Right ventricle myocardium inferior (tissue), 1 donor: ENCODE measurements at regions not wholly inside any gene's neighbourhood (a gene's known extent, or its start where the extent isn't known, plus 50 kb on each side); places are given as distances from the start of the nearest gene placed in this dataset.

ENCODE experiments used
- ATAC-seq: fragments of 200-7000 bp; cut with Tn5 transposase; one replicate; pipeline ENCODE4 v1.9.1; 2020; ENCODE audit warnings: mild to moderate bottlenecking, moderate library complexity
- DNase-seq: peaks from one replicate; pipeline ENCODE4 v3.0.0; 2021; ENCODE audit errors: missing footprints
- intact Hi-C: fragments of 100-400 bp; cut with DNase I; formaldehyde crosslinking; loops from one replicate; pipeline ENCODE4 v1.11.0; 2022
- donor health status: DM: no; HTN: yes; CAD: no; lungs with severe emphysema.

DNA sequence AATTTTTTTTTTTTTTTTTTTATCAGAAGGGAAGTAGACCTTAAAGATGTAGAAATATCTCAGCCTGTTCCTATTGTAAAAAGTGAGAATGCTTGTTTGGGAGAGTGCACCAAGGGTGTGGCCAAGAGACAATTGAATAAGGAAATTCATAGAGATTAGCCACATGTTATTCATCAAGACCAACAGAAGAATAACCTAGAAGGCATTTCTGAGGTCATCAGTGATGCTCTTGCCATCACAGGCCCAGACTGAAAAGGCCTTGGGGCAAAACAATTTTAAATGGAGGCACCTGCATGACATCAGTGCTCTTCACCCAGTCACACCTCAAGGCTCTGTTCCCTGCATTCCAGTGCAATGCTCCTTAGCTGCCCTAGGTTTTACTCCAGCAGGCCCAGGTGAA lies 2043.3 kb upstream of the PIK3C3 start:
- no peak for DNase-seq
- no peak for ATAC-seq
- intact Hi-C loops = no loop called here

DNA sequence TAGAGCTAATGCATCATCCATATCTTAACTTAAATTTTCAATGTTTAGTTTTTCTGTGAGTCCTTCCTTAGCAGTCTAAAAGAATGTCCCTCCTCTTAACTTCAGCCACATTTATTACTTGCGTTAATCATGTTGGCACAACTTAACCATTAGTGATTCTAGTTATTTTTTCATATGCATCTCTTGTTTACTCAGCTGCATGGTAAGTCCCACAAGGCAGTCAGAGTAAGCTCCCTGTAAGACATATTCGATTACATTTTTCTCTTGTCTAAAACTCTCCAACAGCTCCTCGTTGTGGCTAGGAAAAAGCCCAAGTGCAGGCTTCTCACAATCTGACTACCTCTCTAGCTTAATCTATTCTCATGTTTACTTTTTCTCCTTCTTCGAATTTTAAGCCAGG lies 2045.3 kb upstream of the PIK3C3 start:
- intact Hi-C loops = no loop called here
- ATAC-seq = no peak
- no peak for DNase-seq

DNA sequence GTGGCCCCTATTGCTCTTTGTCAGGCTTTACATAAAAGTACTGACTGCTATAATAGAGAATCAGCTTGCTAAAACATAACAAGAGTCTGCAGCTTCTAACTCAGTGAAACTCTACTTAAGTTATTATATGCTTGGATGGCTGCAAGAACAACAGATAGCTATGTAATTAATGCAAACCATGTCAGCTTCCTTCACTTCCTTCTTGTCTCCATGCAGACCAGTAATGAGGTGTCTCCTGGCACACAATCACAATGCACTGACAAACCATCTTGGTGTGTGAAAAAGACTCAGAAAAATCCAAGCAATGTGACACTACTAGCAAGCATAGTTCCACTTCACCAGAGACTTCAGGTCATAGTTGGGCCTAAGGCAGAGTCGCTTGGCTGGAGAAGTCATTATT lies 2068.9 kb upstream of the PIK3C3 start:
- intact Hi-C loops = no loop called here
- ATAC-seq (no peak), DNase-seq (no peak)

DNA sequence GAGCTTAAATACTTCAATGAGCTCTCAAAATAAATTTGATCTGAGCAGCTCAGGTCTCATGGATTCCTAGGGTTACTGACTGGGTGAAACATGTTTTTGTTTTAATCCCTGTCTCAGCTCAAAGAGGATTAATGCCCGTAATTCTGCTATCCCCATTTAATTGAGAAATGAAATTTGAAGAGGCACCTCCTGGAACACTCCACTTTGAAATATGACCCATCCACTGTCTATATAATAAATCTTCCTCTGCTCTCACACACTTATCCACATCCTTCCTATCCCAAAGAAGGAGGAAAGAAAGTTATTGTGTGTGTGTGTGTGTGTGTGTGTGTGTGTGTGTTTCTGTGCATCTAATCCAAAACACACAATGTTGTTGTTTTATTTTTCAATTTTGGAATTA lies 2082.4 kb upstream of the PIK3C3 start:
- ATAC-seq (no peak), DNase-seq (no peak)
- intact Hi-C loops = no loop called here

DNA sequence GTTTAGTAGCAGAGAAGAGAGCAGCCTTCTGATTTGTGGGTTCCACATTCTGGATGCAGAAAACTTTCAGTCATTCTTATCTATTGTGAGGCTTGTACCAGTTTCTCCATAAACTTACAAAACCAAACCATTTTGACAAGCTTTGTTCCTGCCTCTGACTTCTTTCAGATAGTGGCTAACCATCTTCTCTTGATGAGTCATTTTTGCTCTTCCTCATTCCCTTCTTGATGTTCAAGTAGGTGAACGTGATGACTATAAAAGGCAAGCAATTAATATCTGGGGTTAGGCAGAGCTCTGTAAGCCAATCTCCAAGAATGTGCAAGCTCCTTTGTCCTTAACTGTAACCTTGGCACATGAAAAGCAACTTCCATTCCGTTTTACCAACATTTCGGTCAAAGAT lies 2083.1 kb upstream of the PIK3C3 start:
- intact Hi-C loops = no loop called here
- DNase-seq (no peak), ATAC-seq (no peak)

DNA sequence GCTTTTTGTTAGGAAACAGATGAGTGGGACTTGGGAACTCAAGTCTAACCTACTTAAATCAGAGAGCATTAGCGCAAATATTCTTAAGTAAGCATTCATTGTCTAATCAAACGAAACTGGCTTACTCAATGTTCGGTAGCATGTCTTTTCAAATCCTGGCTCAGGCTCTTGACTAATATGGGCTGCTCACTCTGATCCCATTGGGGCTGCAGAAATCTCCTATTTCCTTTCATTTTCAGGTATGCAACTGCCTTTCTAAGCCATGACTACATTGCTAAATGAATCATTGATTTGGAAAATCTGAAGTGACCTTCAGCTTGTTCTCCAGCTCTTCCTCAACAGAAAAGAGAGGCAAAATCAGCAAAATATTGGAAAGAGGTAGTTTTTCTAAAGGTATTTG lies 2084.4 kb upstream of the PIK3C3 start:
- no peak for DNase-seq
- intact Hi-C loops = no loop called here
- no peak for ATAC-seq

DNA sequence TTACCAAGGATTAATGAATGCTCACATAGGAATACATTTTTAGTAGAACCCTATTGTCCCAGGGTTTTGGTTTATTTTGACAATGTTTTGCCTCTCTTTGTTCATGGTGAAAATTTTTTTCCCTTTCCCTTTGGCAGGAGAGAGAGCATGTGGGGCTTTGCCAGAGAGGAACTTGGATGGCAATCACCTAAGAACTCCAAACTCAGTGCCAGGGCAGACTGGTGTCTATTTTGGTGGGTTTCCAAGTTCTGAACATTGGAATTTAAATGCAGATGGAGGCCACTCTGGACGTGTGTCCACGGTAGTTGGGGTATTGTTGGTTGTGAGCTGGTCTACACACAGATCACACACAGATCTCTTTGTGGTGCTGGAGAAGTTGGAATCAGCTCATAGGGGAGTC lies 2091.1 kb upstream of the PIK3C3 start:
- ATAC-seq = no peak
- intact Hi-C loops = no loop called here
- DNase-seq = no peak

DNA sequence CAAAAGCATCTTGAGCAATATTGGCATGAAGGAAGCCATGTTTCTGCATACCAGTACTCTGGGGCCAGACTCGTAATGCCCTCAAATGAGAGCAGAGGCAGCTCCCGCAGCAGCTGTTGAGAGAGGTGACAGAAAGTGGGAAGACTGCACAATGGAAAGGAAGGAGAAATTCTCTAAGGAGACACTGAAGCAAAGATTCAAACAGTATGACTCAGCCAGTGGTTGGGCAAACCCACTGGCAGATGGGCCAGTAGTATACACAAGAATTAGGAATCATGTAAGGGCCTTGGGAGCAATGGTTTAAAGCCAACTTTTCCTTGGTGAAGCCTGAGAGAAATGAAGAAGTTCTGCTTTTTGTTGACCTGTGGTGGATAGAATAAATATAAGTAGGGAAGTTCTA lies 2092.7 kb upstream of the PIK3C3 start:
- DNase-seq = no peak
- intact Hi-C loops = no loop called here
- peak; percentile 72 for ATAC-seq

DNA sequence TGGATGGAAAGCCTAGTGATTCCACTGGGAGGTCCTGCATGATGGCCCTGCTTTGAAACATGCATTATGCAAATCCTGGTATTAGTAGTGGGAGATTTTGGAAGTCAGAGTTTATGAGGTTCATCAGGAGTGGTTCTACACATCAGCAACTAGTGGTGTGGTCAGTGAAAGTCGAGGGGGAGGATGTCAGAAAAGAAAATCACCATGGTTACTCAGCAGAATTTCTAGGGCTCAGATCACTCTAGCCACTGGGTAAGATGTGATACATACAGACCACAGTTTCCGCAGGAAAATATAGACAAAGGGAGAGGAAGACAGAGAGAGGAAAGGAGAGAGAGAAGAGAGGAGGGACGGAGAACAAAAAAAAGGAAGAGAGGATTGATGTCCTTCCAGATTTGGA lies 2100.7 kb upstream of the PIK3C3 start:
- DNase-seq (no peak), ATAC-seq (no peak)
- intact Hi-C loops = no loop called here

DNA sequence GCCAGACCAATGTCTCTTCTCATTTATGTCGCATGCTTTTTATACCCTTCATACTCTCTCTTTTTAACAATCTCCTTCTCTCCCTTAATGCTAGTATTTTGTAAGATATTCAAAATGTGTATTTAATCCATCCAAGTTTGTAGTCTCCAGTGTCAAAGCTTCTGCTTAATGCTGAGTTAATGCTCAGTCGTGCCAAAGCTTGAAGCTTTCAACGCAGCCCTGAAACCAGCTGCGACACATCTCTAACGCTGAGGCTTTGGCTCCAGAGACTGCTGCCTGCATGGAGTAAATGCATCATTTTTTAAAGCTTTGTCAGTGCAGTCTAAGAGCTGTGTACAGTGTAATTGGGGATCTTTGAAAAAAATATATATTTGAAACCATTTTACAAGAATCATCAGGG lies 2108.8 kb upstream of the PIK3C3 start:
- ATAC-seq (peak; percentile 93), DNase-seq (no peak)
- intact Hi-C loops = no loop called here

DNA sequence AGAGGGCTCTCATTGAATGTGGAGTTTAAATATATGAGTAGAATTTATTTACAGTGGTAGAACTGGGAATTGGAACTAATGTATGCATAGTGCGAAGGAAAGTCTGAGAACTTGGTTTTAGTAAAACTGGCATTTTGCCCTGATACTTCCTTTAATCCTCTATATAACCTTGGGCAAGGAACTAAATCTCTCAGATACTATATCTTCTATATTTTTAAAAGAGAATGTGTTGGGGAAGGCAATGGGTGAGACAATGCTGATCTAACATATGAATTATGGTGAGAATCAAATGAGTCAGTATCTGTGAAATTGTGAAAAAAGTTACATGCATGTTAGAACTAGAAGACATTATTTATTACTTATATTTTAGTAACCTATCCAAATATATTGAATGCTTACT lies 2109.4 kb upstream of the PIK3C3 start:
- ATAC-seq = no peak
- intact Hi-C loops = no loop called here
- DNase-seq = no peak

DNA sequence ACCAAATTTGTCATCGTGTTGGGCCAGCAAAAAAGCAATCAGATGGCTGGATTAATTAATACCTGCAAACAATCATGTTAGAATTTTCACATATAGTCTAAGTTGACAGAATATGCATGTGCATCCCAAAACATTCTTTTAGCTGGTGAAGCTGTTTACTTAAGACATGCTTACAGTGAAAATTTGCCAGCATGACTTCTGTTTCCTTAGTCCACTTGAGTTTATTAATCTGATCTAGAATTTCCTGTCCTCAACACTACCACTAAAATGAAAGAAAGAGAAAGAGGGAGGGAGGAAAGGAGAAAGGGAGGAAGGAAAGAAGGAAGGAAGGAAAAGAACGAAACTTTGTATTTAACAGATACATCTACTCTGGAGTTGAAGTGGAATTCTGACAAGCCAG lies 2109.9 kb upstream of the PIK3C3 start:
- ATAC-seq (no peak), DNase-seq (no peak)
- intact Hi-C loops = no loop called here

DNA sequence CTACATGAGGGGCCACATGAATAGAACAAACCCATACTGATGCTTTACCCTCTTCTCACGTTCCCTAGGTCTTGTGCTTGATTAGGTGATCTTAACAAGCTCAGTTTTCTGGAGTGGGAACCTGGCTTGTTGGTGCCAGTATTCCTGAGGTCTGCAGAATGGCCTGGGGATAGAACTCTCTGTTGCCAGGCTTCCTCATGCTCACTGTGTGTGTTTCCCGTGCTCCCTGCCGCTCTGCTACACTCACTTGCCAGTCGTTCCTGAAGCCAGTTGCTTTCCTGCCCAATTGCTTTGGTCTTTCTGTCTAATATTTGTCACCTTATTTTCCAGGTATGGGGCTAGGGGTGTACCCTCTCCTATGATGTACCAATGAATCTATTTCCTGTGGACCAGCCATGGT lies 2111.5 kb upstream of the PIK3C3 start:
- ATAC-seq = no peak
- intact Hi-C loops = no loop called here
- DNase-seq = no peak

DNA sequence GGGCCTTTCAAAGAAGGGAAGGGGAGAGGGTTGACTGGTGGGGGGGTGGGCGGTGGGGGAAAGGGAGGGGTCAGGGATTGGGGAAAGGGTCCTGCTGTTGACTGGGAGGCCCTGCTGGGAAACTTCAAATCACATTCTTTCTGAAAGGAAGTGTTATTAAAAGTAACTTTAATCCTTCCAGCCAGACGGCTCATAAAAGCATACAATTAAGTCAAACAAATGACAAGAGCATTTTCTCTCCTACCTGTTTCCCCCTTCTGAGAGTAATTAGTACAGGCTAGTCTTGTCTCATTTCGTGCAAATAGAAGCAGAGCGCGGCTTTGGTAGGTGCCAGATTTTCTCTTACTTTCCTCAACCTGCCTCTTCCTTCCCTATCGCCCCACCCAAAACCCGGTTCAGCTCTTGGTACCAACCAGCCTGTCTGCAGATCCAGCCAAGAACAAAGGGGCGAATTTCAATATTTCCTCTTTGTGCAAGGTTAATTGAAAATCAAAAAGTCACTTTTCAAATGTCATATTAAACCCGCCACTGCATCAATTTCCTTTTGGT lies 2112.6 kb upstream of the PIK3C3 start:
- intact Hi-C loops = no loop called here
- DNase-seq (no peak), ATAC-seq (no peak)

DNA sequence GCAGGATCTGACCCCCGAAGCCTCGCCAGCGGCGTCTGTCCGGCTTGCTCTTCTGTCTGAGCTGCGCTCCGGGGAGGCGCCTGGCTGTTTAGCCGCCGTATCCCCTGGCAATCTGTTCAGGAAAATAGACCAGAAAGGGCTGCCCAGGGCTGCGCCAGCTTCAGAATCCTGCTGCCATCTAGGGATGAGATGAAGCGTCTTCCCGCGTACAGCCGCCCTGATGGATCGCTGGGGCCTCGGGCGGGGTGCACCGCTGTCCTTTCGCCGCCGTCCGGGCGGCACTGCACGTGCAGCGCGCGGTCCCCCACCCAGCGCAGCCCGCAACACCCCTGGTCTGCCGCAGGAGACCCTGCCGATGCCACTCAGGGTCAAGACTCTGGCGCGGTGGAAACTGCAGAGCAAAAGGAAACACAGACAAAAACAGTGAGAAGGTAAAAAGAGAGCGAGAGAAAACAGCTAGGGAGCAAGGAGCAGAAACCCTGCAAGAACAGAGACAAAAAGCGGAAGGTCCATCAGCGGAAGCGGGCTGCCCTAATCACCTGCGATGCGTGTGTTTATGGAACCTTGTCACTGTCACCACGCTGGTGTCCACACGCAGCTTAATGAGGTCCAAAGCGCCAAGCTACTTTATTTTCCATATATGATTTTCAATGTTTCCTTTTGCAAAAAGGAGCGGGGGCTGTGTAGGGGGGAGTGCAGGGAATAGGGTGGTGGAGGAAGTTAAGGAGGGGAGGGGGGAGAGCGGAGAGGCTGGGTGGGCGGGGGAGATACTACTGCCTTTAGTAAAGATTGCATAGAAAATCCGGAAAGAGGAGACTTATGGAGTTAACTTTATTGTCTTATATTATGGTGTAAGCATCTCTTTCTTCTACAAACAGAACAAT lies 2113.3 kb upstream of the PIK3C3 start:
- peak; percentile 72 for DNase-seq

DNA sequence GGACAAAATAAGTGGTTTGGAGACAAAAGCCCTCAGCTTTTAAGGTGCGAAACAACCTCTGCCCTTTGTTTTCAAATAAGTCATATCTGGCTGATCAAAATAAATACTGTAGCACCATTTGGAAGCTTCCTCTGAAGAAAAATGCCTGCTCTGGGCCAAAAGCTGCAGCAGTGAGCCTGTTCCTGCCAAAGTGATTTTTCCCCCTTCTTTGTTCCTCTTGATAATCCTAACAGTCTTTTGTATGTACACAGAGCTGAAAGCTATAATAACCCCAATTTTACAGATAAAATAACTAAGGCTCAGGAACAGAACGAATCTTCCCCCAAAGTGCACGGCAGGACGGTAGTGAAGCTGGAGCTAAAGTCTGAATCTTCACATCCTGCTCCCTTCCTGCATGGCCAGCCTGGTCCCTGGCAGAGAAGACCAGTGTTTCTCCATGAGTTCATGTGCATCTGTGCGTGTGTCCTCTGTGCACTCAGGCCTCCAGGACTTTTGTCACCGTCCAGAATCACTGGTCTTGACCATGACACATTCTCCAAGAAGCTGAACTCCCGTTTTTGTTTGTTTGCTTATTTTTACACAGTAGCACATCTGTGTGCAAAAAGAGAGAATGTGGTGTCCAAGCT lies 2114.1 kb upstream of the PIK3C3 start:
- intact Hi-C loops = no loop called here
- no peak for ATAC-seq

More for the DNA sequence above, 2113.3 kb upstream of the PIK3C3 start:
- ATAC-seq = peak; percentile 47
- intact Hi-C loops = no loop called here

DNA sequence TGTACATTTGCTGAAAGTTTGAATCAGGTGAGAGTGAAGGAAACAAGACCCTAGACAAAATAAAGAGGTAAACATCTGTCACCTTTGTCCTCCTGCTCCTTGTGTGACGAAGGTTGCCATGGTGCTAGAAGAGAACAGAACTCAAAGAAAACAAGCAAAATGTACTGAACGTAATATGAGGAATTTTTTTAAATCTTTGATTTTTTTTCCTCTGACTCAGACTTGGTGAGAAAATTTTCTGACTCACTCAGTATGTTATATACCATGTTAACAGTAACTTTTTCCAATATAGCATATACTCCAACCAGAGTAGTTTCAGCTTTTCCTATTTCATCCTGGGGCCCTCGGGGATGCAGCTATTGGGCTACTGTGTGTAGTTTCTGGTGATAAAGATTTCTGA lies 2114.6 kb upstream of the PIK3C3 start:
- intact Hi-C loops = no loop called here
- no peak for ATAC-seq

More for the DNA sequence above, 2114.1 kb upstream of the PIK3C3 start:
- DNase-seq = no peak

DNA sequence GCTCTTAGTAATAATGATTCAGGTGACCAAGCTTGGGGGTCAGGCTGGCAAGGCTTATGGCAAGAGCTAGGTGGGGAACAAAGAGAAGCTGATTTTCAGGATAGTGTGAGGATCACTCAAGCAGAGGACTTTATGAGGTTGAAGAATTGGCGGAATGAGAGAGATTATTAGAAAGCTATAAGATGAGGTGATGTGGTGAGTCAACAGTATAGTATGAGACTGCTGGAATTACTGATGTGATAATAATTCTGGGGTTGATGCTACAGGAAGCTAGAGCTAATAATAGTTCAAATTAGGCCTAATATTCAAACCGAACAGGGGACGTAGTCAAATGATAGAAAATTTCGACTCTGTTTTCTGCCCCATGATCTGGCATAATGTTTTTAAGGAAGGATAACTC lies 2115.3 kb upstream of the PIK3C3 start:
- ATAC-seq (no peak), DNase-seq (no peak)
- intact Hi-C loops = no loop called here

More for the DNA sequence above, 2114.6 kb upstream of the PIK3C3 start:
- no peak for DNase-seq

DNA sequence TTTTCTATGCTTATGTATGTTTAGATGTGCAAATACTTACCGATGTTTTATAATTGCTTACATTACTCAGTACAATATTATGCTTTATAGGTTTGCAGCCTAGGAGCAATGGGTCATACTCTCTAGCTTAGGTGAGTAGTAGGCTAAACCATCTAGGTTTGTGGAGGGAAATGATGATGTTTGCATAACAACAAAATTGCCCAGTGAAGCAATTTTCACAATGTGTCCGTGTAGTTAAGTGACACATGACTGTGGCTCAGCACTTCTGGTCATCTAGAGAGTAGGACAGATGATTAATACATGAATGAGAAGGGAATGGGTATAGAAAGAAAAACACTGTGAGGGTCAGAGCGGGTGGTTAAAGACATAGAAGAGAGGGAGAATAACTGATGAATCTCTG lies 2116.2 kb upstream of the PIK3C3 start:
- no peak for DNase-seq
- no peak for ATAC-seq
- intact Hi-C loops = no loop called here

DNA sequence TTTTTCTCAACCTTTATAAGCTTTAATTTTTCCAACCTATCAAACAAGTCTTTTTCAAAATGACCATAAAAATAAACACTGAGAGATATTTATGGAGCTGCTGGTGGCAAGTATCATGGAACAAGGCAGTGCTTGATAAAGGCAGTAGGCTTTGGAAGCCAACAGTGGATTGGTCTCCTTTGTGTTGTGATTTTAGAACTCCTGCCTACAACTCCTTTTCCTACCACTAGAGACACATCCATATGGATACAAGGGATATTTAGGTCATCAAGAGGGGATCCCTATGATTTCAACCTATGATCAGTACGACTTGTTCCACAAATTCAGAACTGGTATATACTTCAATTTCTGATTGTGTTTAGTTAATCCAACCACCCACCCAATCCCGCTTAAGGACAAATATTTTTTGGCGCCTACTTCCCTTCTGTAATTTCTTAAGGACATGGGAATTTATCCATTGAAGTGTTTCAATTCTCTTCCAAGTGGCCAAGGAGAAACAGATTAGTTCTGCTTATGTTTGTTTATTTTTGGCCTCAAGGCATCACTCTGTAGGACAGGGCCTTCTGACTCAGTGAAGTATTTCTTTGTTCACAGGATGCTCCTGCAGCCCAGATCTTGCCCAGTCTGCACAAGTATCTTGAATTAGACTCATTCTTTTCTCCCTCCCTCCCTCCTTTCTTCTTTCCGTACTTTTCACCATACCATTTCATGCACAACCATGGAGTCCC lies 2119.6 kb upstream of the PIK3C3 start:
- intact Hi-C loops = no loop called here
- DNase-seq (no peak), ATAC-seq (no peak)
